GM18867 (cell line): ENCODE measurements at regions not wholly inside any gene's neighbourhood (a gene's known extent, or its start where the extent isn't known, plus 50 kb on each side); places are given as distances from the start of the nearest gene placed in this dataset.
"Not testable (repeated sequence)": the region's sequence is repeated elsewhere in the genome, so short reads cannot be mapped to it uniquely, and the experiment has no call there.

Source experiments
- ATAC-seq: cut with Tn5 transposase; IDR thresholded peaks from one replicate; pipeline ENCODE4 v1.9.1; 2021; ENCODE audit warnings: mild to moderate bottlenecking, moderate library complexity; ENCODE audit not compliant: unreplicated experiment

- ATAC-seq = no peak
Measured at GRCh38 chr10:85421421-85421820, 945.2 kb downstream of the GRID1 start.

DNA sequence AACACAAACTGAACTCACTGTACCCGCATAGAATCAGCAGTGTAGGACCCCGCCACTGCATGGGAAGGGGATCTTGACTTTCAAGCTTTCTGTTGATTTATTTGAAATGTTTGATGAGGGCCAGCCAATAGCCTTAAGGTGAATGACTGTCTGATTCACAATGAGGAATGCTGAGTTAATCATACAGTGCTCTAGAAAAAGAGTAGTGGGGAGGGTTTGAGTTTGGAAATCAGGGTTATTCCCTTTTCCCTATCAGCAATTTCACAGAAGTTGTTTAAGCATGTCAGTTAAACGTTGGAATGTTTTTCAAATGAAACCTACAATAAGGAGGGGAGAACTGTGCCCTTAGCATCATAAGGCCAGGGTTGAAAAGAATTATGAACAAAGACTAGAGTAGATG, 937.5 kb downstream of the GRID1 start:
- no peak for ATAC-seq

DNA sequence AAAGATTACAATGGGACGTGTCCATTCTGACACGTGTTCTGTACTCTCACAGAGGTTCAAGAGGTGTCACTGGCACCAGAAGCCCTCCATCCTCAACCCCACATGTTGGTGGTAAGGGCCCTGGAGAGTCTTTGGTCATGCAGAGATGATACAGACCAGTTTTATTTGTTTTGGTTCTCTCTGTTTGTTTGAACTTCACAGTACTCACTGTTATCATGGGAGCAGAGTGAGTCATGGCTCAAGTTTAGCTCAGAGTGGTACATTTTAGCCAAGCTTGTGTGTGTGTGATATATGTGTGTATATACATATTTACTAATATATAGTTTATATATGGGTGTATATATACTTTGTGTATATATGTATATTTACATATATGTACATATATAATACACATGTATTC, 935.6 kb downstream of the GRID1 start:
- no peak for ATAC-seq

DNA sequence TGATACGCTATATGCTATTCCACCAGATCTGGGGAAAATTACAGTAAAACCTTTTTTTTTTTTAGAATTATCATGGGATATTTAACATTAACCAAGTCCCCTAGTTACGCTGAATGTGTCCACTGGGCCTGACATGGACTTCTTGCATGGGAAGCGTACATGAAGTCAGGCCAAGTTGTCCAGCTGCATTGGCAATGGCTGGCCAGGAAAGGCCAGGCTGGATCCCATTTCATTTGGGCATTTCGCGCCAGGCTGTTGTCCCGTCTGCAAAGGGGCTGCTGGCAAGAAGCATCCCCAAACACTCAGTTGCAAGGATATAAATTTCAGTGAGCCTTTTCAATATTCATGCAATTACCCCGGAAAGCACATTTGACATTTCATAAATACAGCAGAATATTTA, 933.3 kb downstream of the GRID1 start:
- ATAC-seq = no peak

GRCh38 chr10:85444868-85445267, 921.7 kb downstream of the GRID1 start:
- no peak for ATAC-seq

DNA sequence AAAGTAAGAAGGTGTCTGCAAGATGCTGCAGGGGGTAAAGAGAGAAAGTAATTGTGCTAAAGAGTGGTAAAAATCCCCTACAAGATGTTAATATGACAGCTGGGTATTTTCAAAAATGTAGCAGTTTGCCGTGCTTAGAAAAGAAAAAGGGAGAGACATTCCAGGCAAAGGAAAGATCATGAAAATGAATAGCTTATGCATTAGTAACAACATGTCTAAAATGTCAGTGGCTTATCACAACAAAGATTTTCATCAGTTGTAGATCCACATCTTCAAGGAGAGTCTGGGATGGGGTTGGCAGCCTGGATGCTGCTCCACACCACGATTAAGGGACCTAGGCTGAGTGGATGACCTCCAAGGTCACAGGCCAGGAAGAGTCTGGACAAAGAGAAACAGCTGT, 920.9 kb downstream of the GRID1 start:
- ATAC-seq = no peak

- ATAC-seq = no peak
Measured at GRCh38 chr10:85446827-85447226, 919.8 kb downstream of the GRID1 start.

GRCh38 chr10:85447690-85448089, 918.9 kb downstream of the GRID1 start:
- no peak for ATAC-seq

DNA sequence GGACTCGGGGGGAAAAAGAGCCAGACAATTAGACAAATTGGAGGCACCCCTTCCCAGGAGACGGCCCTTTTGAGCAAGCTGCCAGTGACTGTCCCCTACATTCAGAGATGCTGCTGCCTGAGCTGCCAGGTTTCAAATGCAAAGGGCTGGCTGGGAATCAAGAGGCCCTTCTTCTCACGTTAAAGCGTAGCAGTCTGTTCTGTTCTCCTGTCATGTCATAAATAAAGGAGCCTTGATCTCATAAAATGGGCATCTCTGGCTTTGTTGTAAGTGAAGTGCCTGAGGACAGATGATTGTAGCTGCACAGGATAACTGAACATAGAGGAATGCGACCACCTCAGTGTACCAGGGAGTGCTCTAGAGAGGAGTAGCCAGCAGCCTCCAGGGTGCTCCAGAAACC, 917.9 kb downstream of the GRID1 start:
- ATAC-seq = no peak

- no peak for ATAC-seq
Measured at GRCh38 chr10:85454386-85454785, 912.2 kb downstream of the GRID1 start.

- ATAC-seq = no peak
Measured at GRCh38 chr10:85457191-85457590, 909.4 kb downstream of the GRID1 start.

- no peak for ATAC-seq
Measured at GRCh38 chr10:85458324-85458723, 908.3 kb downstream of the GRID1 start.

GRCh38 chr10:85459906-85460305, 906.7 kb downstream of the GRID1 start:
- ATAC-seq = no peak

DNA sequence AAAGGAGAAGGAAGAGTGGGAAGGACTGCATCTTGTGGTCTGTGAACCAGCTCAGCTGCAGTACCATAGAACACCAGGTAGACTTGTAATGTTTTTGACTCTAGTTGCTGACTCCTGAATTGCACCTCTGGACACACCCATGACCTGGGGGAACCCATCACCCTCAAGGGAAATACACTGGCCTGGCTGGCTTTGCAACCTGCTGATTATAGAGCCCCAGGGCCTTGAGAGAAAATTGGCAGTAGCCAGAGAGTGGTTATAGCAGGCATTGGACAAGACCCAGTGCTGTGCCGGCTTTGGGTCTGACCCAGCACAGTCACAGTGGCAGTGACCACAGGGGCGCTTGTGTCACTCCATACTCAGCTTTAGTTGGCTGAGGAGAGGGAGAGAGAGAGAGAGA, 902.3 kb downstream of the GRID1 start:
- no peak for ATAC-seq

DNA sequence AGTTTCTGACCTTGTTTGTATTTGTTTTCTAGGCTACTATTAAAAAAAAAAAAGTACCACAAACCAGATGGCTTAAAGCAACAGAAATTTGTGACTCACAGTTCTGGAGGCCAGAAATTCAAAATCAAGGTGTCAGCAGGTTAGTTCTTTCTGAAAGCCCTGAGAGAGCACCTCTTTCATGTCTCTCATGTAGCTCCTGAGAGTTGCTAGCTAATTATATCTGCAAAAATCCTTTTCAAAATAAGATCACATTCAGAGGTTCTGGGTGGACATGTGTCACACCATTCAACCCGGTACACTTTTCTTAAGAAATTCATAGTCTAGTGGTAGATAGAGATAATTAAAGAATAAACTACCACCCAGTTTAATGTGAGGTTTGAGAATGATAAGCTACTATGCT, 888.6 kb downstream of the GRID1 start:
- no peak for ATAC-seq

DNA sequence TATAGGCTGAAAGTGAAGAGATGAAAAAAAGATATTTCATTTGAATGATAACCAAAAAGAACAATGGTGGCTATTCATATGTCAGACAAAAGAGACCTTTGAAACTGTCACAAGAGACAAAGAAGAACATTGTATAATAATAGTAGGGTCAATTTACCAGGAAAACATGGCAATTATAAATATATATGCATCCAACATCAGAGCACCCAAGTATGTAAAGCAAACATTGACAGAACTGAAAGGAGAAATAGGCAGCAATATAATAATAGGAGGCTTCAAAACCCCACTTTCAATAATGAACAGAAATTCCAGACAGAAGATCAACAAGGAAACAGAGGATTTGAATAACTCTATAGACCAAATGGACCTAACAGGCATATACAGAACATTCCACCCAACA, 876.2 kb downstream of the GRID1 start:
- ATAC-seq = no peak

DNA sequence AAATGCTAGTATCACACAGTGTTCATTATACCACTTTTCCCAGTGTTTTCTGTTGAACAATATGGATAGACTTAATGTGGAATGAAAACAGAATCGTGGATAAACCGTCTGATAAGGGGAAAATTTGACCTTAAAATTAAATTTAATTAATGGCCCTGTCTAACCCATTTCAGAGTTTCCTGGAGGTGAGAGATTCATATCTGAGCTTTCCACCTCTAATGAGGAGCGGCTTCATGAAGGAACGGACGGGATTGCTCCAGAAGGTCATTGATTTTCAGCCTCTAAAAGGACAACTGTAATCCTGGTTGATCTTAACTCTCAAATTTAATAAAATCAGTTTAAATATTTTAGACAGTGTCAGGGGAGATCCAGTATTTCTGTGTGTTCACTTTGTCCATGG, 874.9 kb downstream of the GRID1 start:
- ATAC-seq = no peak

- no peak for ATAC-seq
Measured at GRCh38 chr10:85492684-85493083, 873.9 kb downstream of the GRID1 start.

DNA sequence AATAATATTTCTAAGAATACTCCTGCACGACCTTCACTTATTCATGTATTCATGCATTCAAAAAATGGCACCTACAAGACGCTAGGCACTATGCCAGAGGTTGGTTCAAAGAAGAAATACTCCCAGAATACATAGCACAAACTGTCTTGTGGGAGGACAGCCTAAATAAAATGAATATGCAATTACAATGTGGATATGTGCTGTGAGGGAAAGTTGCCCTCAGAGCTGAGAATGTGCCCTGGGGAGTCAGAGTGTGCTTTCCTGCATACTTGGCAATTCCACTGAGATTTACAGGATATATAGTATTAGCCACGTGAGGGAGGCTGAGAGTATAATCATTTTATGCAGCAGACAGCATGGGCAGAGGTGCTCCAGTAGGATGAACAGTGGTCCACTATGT, 872.9 kb downstream of the GRID1 start:
- no peak for ATAC-seq

DNA sequence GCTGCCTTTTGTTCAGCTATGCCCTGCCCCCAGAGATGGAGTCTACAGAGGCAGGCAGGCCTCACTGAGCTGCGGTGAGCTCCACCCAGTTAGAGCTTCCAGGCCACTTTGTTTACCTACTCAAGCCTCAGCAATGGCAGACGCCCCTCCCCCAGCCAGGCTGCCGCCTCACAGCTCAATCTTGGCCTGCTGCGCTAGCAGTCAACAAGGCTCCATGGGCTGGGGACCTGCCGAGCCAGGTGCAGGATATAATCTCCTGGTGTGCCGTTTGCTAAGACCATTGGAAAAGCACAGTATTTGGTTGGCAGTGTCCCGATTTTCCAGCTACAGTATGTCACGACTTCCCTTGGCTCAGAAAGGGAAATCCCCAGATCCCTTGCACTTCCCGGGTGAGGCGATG, 862.0 kb downstream of the GRID1 start:
- not testable (repeated sequence) for ATAC-seq

- no peak for ATAC-seq
Measured at GRCh38 chr10:85508159-85508558, 858.4 kb downstream of the GRID1 start.

GRCh38 chr10:85510682-85511081, 855.9 kb downstream of the GRID1 start:
- ATAC-seq = no peak

DNA sequence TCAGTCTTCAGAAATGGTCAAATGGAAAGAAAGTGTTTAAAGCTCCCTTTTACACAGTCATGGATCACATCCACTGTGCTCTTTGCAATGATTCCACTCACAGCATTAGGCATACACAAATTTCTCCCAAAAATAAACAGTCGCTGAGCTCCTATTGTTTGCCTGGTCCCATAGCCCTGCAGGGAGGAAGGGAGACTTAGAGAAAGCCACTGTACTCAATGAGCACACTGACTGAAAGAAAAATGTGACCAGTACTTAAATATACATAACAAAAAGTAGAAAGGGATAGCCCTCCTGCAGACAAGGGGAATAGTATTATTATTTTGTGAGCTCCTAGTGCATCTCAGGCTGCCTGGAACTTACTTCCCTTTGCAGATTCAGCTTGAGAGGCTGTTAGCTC, 853.2 kb downstream of the GRID1 start:
- ATAC-seq = no peak

- ATAC-seq = no peak
Measured at GRCh38 chr10:85515316-85515715, 851.3 kb downstream of the GRID1 start.
